Liver (tissue), 8 donors: ENCODE measurements at regions not wholly inside any gene's neighbourhood (a gene's known extent, or its start where the extent isn't known, plus 50 kb on each side); places are given as distances from the start of the nearest gene placed in this dataset.

Experiments
- DNase-seq: peaks from one replicate; pipeline ENCODE4 v3.0.0-alpha.2; 2017; ENCODE audit warnings: low spot score
- H3K27ac ChIP-seq, 2 donors: one replicate each; pipeline ENCODE4 v1.7.0; 2013; ENCODE audit warnings: inconsistent platforms in 2 of 2, low read length in 2 of 2, control low read depth in 1 of 2, low read depth in 1 of 2, mild to moderate bottlenecking in 1 of 2
- H3K27me3 ChIP-seq, 4 donors: one replicate each; pipeline versions ENCODE4 v1.6.1 to v1.7.0; 2013; ENCODE audit warnings: low read length in 3 of 4, inconsistent platforms in 1 of 4, mild to moderate bottlenecking in 1 of 4, moderate library complexity in 1 of 4; ENCODE audit not compliant: control insufficient read depth in 4 of 4, insufficient read depth in 4 of 4
- H3K36me3 ChIP-seq, 4 donors: one replicate each; pipeline versions ENCODE4 v1.6.1 to v1.7.0; 2013; ENCODE audit warnings: low read length in 3 of 4, mild to moderate bottlenecking in 3 of 4, low read depth in 1 of 4, moderate library complexity in 1 of 4; ENCODE audit not compliant: control insufficient read depth in 4 of 4, insufficient read depth in 3 of 4
- H3K4me1 ChIP-seq, 4 donors: one replicate each; pipeline versions ENCODE4 v1.6.1 to v1.7.0; 2013; ENCODE audit warnings: low read length in 3 of 4, mild to moderate bottlenecking in 3 of 4, moderate library complexity in 1 of 4; ENCODE audit not compliant: control insufficient read depth in 4 of 4, insufficient read depth in 4 of 4
- H3K4me3 ChIP-seq, 3 donors: one replicate each; pipeline versions ENCODE4 v1.6.1 to v1.7.0; 2013; ENCODE audit warnings: low read length in 3 of 3, control low read depth in 1 of 3, low read depth in 1 of 3, mild to moderate bottlenecking in 1 of 3
- H3K9ac ChIP-seq, 2 donors: one replicate each; pipeline ENCODE4 v1.7.0; 2013; ENCODE audit warnings: low read length in 2 of 2, mild to moderate bottlenecking in 2 of 2, moderate library complexity in 2 of 2, control low read depth in 1 of 2, low read depth in 1 of 2
- H3K9me3 ChIP-seq, 4 donors: one replicate each; pipeline versions ENCODE4 v1.6.1 to v1.7.0; 2013; ENCODE audit warnings: low read length in 3 of 4; ENCODE audit not compliant: control insufficient read depth in 4 of 4
- ATF3 ChIP-seq: IDR thresholded peaks from 2 replicates; pipeline ENCODE4 v1.6.1; 2016; ENCODE audit warnings: antibody characterized with exemption
- CTCF ChIP-seq: fragments of 150-350 bp; IDR thresholded peaks from 2 replicates; pipeline ENCODE4 v1.5.1; 2017; ENCODE audit warnings: improper control_type of control experiment, low read depth, low read length; ENCODE audit not compliant: missing input control
- EGR1 ChIP-seq, 2 donors: IDR thresholded peaks; 2 replicates each; pipeline ENCODE4 v1.6.1; 2016 to 2018; ENCODE audit warnings: antibody characterized with exemption in 2 of 2, low read depth in 2 of 2
- HNF4A ChIP-seq, 2 donors: conservative IDR thresholded peaks; 2 replicates each; pipeline ENCODE4 v1.6.1; 2016; ENCODE audit warnings: antibody characterized with exemption in 2 of 2, mild to moderate bottlenecking in 2 of 2
- HNF4G ChIP-seq: IDR thresholded peaks from 2 replicates; pipeline ENCODE4 v1.6.1; 2016; ENCODE audit warnings: antibody characterized with exemption
- RAD21 ChIP-seq, 2 donors: IDR thresholded peaks; 2 replicates each; pipeline ENCODE4 v1.6.1; 2016; ENCODE audit warnings: antibody characterized with exemption in 2 of 2, mild to moderate bottlenecking in 2 of 2
- REST ChIP-seq: IDR thresholded peaks from 2 replicates; pipeline ENCODE4 v1.6.1; 2016; ENCODE audit warnings: antibody characterized with exemption, mild to moderate bottlenecking
- SP1 ChIP-seq: IDR thresholded peaks from 2 replicates; pipeline ENCODE4 v1.6.1; 2018; ENCODE audit warnings: antibody characterized with exemption, mild to moderate bottlenecking
- YY1 ChIP-seq: IDR thresholded peaks from 2 replicates; pipeline ENCODE4 v1.6.1; 2016; ENCODE audit warnings: antibody characterized with exemption, mild to moderate bottlenecking
- ZBTB33 ChIP-seq: IDR thresholded peaks from 2 replicates; pipeline ENCODE4 v1.6.1; 2016; ENCODE audit warnings: antibody characterized with exemption
- WGBS: extraction: QIAGEN DNeasy Blood & Tissue Kit; methylation state at CpG from one replicate; pipeline ENCODE4 v1.1.7; 2013; 5-methylcytosine and 5-hydroxymethylcytosine counted together
- donor health status: healthy.
- donor health status: healthy.
- donor health status: healthy.
- donor health status: healthy.
- donor health status: healthy.

- WGBS: 72% methylated on average over 2 of the region's 2 CpGs
- H3K27ac ChIP-seq: no peak overlapping the region
- TF ChIP-seq SP1 (no peak), HNF4G (no peak), CTCF (no peak), HNF4A (conservative IDR thresholded peaks at IDR 0.05) (no peak)
These were observed 1266.8 kb upstream of the TMEFF2 start for GRCh38 chr2:193461431-193461934.

GRCh38 chr2:193446967-193447366, 1252.2 kb upstream of the TMEFF2 start:
- Histone ChIP-seq H3K27me3 (no peaks in the 10 kb centered on the region), H3K4me1 (no peaks in the 10 kb centered on the region), H3K27ac (no peak overlapping the region), H3K36me3 (no peaks in the 10 kb centered on the region), H3K9me3 (no peaks in the 10 kb centered on the region), H3K9ac (no peak overlapping the region), H3K4me3 (no peak overlapping the region)
- TF ChIP-seq RAD21 (IDR thresholded peaks at IDR 0.05): no peak
- no peak for TF ChIP-seq ZBTB33
- no peak for TF ChIP-seq REST
- no peak for TF ChIP-seq CTCF
- no peak for TF ChIP-seq SP1
- no peak for TF ChIP-seq EGR1 (IDR thresholded peaks at IDR 0.05; ENCODE audit: low read depth in 2 of 2)
- no peak for TF ChIP-seq YY1
- TF ChIP-seq ATF3: no peak
- no peak for DNase-seq
- WGBS: 97% methylated on average over 2 of the region's 2 CpGs

More at GRCh38 chr2:193461431-193461934, 1266.8 kb upstream of the TMEFF2 start:
- no peak for DNase-seq
- peaks cover 0 to 3% (median under 1%) of the 10 kb centered on the region in 4 donors for H3K9me3 ChIP-seq
- no peaks in the 10 kb centered on the region for H3K4me1 ChIP-seq
- no peak overlapping the region for H3K4me3 ChIP-seq
- no peak overlapping the region for H3K9ac ChIP-seq
- no peaks in the 10 kb centered on the region for H3K27me3 ChIP-seq
- H3K36me3 ChIP-seq: no peaks in the 10 kb centered on the region
